HG03039 (cell line): ENCODE measurements at regions not wholly inside any gene's neighbourhood (a gene's known extent, or its start where the extent isn't known, plus 50 kb on each side); places are given as distances from the start of the nearest gene placed in this dataset.

Experiments used
- ATAC-seq: cut with Tn5 transposase; IDR thresholded peaks from one replicate; pipeline ENCODE4 v1.9.1; 2021; ENCODE audit warnings: mild to moderate bottlenecking, moderate library complexity; ENCODE audit not compliant: unreplicated experiment

GRCh38 chr15:47473106-47473725 lies 244.1 kb upstream of the SEMA6D start:
- ATAC-seq, result no peak

- no peak for ATAC-seq
Observed at GRCh38 chr15:47473832-47474231, 243.5 kb upstream of the SEMA6D start.

GRCh38 chr15:47475336-47475735 lies 242.0 kb upstream of the SEMA6D start:
- no peak for ATAC-seq

- no peak for ATAC-seq
Observed at GRCh38 chr15:47477341-47477740, 240.0 kb upstream of the SEMA6D start.

GRCh38 chr15:47484059-47484458 lies 233.2 kb upstream of the SEMA6D start:
- no peak for ATAC-seq

GRCh38 chr15:47484997-47485396 lies 232.3 kb upstream of the SEMA6D start:
- no peak for ATAC-seq

GRCh38 chr15:47485419-47485818 lies 231.9 kb upstream of the SEMA6D start:
- no peak for ATAC-seq

- ATAC-seq, result no peak
Observed at GRCh38 chr15:47486040-47486439, 231.3 kb upstream of the SEMA6D start.

GRCh38 chr15:47492195-47492594 lies 225.1 kb upstream of the SEMA6D start:
- ATAC-seq, result no peak

GRCh38 chr15:47493357-47494247 lies 223.7 kb upstream of the SEMA6D start:
- ATAC-seq, result no peak

- no peak for ATAC-seq
Observed at GRCh38 chr15:47496343-47497185, 220.7 kb upstream of the SEMA6D start.

GRCh38 chr15:47500842-47501241 lies 216.5 kb upstream of the SEMA6D start:
- no peak for ATAC-seq

GRCh38 chr15:47502041-47502440 lies 215.3 kb upstream of the SEMA6D start:
- ATAC-seq, result no peak

GRCh38 chr15:47503876-47504275 lies 213.4 kb upstream of the SEMA6D start:
- ATAC-seq, result no peak

GRCh38 chr15:47504624-47505256 lies 212.6 kb upstream of the SEMA6D start:
- no peak for ATAC-seq

GRCh38 chr15:47505712-47506328 lies 211.5 kb upstream of the SEMA6D start:
- ATAC-seq, result no peak

- ATAC-seq, result no peak
Observed at GRCh38 chr15:47506329-47507100, 210.8 kb upstream of the SEMA6D start.

- ATAC-seq, result no peak
Observed at GRCh38 chr15:47507221-47507985, 209.9 kb upstream of the SEMA6D start.

- no peak for ATAC-seq
Observed at GRCh38 chr15:47511261-47511660, 206.0 kb upstream of the SEMA6D start.
